ENCODE measurements at regions not wholly inside any gene's neighbourhood (a gene's known extent, or its start where the extent isn't known, plus 50 kb on each side); places are given as distances from the start of the nearest gene placed in this dataset.

- WGBS (ENCODE audit: low lambda C conversion rate), result 27% methylated on average over 7 of the region's 7 CpGs
Observed at GRCh38 chr5:167123126-167123525, 1168.3 kb upstream of the WWC1 start.

DNA sequence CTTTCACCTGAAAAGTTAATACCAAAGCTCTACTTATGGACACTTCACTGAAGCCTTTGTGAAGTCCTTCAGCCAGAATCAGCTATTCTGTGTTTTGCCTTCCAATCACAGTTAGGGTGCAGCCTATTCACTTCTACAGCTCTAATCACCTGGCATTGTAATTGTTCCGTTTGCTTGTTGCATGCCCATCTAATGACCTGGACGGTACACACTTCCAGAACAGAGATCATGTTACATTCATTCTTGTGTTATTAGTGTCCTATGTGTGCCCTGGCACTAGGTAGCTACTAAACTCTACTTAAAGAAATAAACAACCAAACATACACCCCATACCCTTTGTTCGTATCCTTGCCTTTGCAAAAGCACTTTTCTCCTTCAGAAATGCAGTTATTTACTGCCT is 1162.9 kb upstream of the WWC1 start:
- in situ Hi-C loops (cut with HindIII; ENCODE audit: extremely low pct_ligation_motif_present, low pct_unique_long_range_greater_than_20kb) (no loop called here), intact Hi-C loops (cut with micrococcal nuclease; ENCODE audit: unreplicated experiment) (no loop called here)
- Histone ChIP-seq H3K36me3 (replicated peaks in 1 of 2; ENCODE audit: control insufficient read depth in 1 of 2, insufficient read depth in 2 of 2, low read length in 2 of 2) (no peaks in the 10 kb centered on the region), H3K27ac (ENCODE audit: extremely low read length, insufficient read depth, low read length) (no peak overlapping the region), H3K9ac (ENCODE audit: insufficient read depth, low read depth, low read length) (no peak overlapping the region), H3K79me2 (ENCODE audit: insufficient read depth, low read length) (no peaks in the 10 kb centered on the region), H3K27me3 (ENCODE audit: control insufficient read depth in 1 of 2, insufficient read depth in 2 of 2, low read length in 2 of 2) (no peaks in the 10 kb centered on the region), H3K4me3 (replicated peaks in 1 of 3; ENCODE audit: insufficient read depth in 1 of 3, low read depth in 2 of 3, low read length in 3 of 3) (no peak overlapping the region), H2AFZ (ENCODE audit: low read length) (no peak overlapping the region), H3K9me3 (ENCODE audit: low read length) (no peaks in the 10 kb centered on the region), H4K20me1 (ENCODE audit: insufficient read depth, low read length) (no peaks in the 10 kb centered on the region), H3K4me2 (ENCODE audit: low read depth, low read length) (no peak overlapping the region), H3K4me1 (ENCODE audit: insufficient read depth, low read length) (no peaks in the 10 kb centered on the region)
- 0% methylated on average over 3 of the region's 3 CpGs for WGBS (ENCODE audit: low lambda C conversion rate)
- CTCF ChIA-PET (ENCODE audit: low intra/inter-chr PET ratio, low total read pairs), result no interaction called here
- no peak for DNase-seq (ENCODE audit: low spot score)
- BruUV-seq (replicated peaks), result no TSS peak
- POLR2A ChIA-PET, result no interaction called here
- no peak for FAIRE-seq
- ATAC-seq, result no peak
- TF ChIP-seq BRCA1 (CRISPR knock-in tag; IDR thresholded peaks at IDR 0.05) (no peak), ZNF713 (CRISPR knock-in tag; IDR thresholded peaks at IDR 0.05) (no peak), HDAC6 (IDR thresholded peaks at IDR 0.05; ENCODE audit: low read depth, low read length) (no peak), PRDM4 (CRISPR knock-in tag; IDR thresholded peaks at IDR 0.05; ENCODE audit: borderline replicate concordance) (no peak), MLLT10 (CRISPR knock-in tag; IDR thresholded peaks at IDR 0.05) (no peak), ZNF878 (CRISPR knock-in tag; IDR thresholded peaks at IDR 0.05) (no peak), YEATS2 (CRISPR knock-in tag; IDR thresholded peaks at IDR 0.05; ENCODE audit: borderline replicate concordance) (no peak), HNRNPH1 (optimal IDR thresholded peaks at IDR 0.05; ENCODE audit: low read depth, low read length) (no peak), MYPOP (CRISPR knock-in tag; IDR thresholded peaks at IDR 0.05) (no peak)
- TF ChIP-seq, protein P1, sequence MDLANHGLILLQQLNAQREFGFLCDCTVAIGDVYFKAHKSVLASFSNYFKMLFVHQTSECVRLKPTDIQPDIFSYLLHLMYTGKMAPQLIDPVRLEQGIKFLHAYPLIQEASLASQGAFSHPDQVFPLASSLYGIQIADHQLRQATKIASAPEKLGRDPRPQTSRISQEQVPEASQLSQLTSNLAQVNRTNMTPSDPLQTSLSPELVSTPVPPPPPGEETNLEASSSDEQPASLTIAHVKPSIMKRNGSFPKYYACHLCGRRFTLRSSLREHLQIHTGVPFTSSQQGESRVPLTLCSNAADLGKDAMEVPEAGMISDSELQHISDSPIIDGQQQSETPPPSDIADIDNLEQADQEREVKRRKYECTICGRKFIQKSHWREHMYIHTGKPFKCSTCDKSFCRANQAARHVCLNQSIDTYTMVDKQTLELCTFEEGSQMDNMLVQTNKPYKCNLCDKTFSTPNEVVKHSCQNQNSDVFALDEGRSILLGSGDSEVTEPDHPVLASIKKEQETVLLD (CRISPR knock-in tag; IDR thresholded peaks at IDR 0.05; ENCODE audit: low read depth), result no peak
- TF ChIP-seq, protein P2, sequence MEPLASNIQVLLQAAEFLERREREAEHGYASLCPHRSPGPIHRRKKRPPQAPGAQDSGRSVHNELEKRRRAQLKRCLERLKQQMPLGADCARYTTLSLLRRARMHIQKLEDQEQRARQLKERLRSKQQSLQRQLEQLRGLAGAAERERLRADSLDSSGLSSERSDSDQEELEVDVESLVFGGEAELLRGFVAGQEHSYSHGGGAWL (CRISPR knock-in tag; IDR thresholded peaks at IDR 0.05), result no peak

More at GRCh38 chr5:167123126-167123525, 1168.3 kb upstream of the WWC1 start:
- no TSS peak for BruUV-seq (replicated peaks)
- TF ChIP-seq E2F5 (CRISPR knock-in tag; conservative IDR thresholded peaks at IDR 0.05) (no peak), ZMYM4 (CRISPR knock-in tag; IDR thresholded peaks at IDR 0.05) (no peak)
- DNase-seq (ENCODE audit: low spot score) (no peak), ATAC-seq (no peak), FAIRE-seq (no peak)
- Histone ChIP-seq H3K9ac (ENCODE audit: insufficient read depth, low read depth, low read length) (no peak overlapping the region), H3K4me1 (ENCODE audit: insufficient read depth, low read length) (no peaks in the 10 kb centered on the region), H3K27ac (ENCODE audit: extremely low read length, insufficient read depth, low read length) (no peak overlapping the region), H2AFZ (ENCODE audit: low read length) (no peak overlapping the region), H3K79me2 (ENCODE audit: insufficient read depth, low read length) (no peaks in the 10 kb centered on the region), H3K27me3 (ENCODE audit: control insufficient read depth in 1 of 2, insufficient read depth in 2 of 2, low read length in 2 of 2) (no peaks in the 10 kb centered on the region), H3K9me3 (ENCODE audit: low read length) (no peaks in the 10 kb centered on the region), H3K4me3 (replicated peaks in 1 of 3; ENCODE audit: insufficient read depth in 1 of 3, low read depth in 2 of 3, low read length in 3 of 3) (no peak overlapping the region), H3K4me2 (ENCODE audit: low read depth, low read length) (no peak overlapping the region), H4K20me1 (ENCODE audit: insufficient read depth, low read length) (no peaks in the 10 kb centered on the region), H3K36me3 (replicated peaks in 1 of 2; ENCODE audit: control insufficient read depth in 1 of 2, insufficient read depth in 2 of 2, low read length in 2 of 2) (no peaks in the 10 kb centered on the region)
- CTCF ChIA-PET (ENCODE audit: low intra/inter-chr PET ratio, low total read pairs), result no interaction called here
- in situ Hi-C loops (cut with HindIII; ENCODE audit: extremely low pct_ligation_motif_present, low pct_unique_long_range_greater_than_20kb), result no loop called here
- POLR2A ChIA-PET, result no interaction called here
- intact Hi-C loops (cut with micrococcal nuclease; ENCODE audit: unreplicated experiment), result no loop called here
